ENCODE measurements at regions not wholly inside any gene's neighbourhood (a gene's known extent, or its start where the extent isn't known, plus 50 kb on each side); places are given as distances from the start of the nearest gene placed in this dataset.

DNA sequence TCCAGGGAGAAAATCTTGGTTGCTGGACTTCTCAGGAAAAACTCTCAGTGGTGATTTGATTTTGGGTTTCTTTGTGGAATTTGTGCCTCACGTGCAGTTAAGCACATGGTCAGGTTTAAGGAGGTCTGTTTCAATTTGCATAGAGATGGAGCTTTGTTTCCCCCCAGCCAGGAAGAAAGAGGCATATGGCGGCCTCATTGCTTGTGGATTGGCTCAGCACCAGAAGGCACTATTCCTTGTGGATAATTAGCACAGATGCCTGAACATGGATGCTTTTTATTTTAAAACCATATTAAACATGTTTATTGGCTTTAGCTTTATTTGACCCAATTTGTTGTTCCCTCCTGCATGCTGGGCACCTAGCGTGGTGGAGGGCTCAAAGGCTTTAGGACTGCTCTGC lies 125.1 kb upstream of the RGMA start:
- Histone ChIP-seq H2BK120ac (ENCODE audit: low read depth, low read length) (no peak overlapping the region), H4K91ac (ENCODE audit: insufficient read depth, low read depth, low read length) (no peak overlapping the region), H3K18ac (ENCODE audit: low read depth, low read length) (no peak overlapping the region), H3K27ac (ENCODE audit: insufficient read depth, low read length) (no peak overlapping the region), H2BK20ac (ENCODE audit: low read depth, low read length) (no peak overlapping the region), H3K4me3 (ENCODE audit: insufficient read depth, low read depth, low read length) (no peak overlapping the region), H2AK5ac (ENCODE audit: low read depth, low read length) (no peak overlapping the region), H3K4me1 (ENCODE audit: control insufficient read depth, insufficient read depth, low read length) (no peaks in the 10 kb centered on the region), H2BK15ac (ENCODE audit: low read depth, low read length) (no peak overlapping the region), H3K56ac (ENCODE audit: extremely low read depth, insufficient read depth, low read length) (no peak overlapping the region), H2AFZ (replicated peaks; ENCODE audit: low read length, poor library complexity) (no peak overlapping the region), H4K5ac (ENCODE audit: low read depth, low read length) (no peak overlapping the region), H3K23ac (ENCODE audit: low read depth, low read length) (no peak overlapping the region), H4K20me1 (ENCODE audit: insufficient read depth, low read length) (no peaks in the 10 kb centered on the region), H3K9me3 (ENCODE audit: control insufficient read depth, insufficient read depth, low read length) (peaks cover 32% of the 10 kb centered on the region), H3K36me3 (ENCODE audit: control insufficient read depth, insufficient read depth, low read length) (no peaks in the 10 kb centered on the region), H3K4ac (ENCODE audit: low read depth, low read length) (no peak overlapping the region), H3K4me2 (ENCODE audit: low read depth, low read length) (no peak overlapping the region), H2BK5ac (ENCODE audit: low read depth, low read length, poor library complexity, severe bottlenecking) (no peak overlapping the region), H4K8ac (ENCODE audit: low read depth in 2 of 2, low read length in 2 of 2) (no peak overlapping the region), H3K9me1 (ENCODE audit: insufficient read depth, low read length) (no peaks in the 10 kb centered on the region), H3K14ac (replicated peaks; ENCODE audit: low read depth, low read length) (no peak overlapping the region), H3K79me1 (ENCODE audit: low read depth in 1 of 2, low read length in 2 of 2) (no peaks in the 10 kb centered on the region), H2AK9ac (replicated peaks; ENCODE audit: low read depth, low read length, poor library complexity) (no peak overlapping the region), H3K27me3 (ENCODE audit: control insufficient read depth, insufficient read depth, low read length) (no peaks in the 10 kb centered on the region), H3K9ac (ENCODE audit: low read depth, low read length) (no peak overlapping the region)
- TF ChIP-seq MAZ (IDR thresholded peaks at IDR 0.05; ENCODE audit: borderline replicate concordance, low read depth, low read length) (no peak), FOS (IDR thresholded peaks at IDR 0.05; ENCODE audit: low read depth, low read length) (no peak), SMC3 (IDR thresholded peaks at IDR 0.05; ENCODE audit: low read depth, low read length) (no peak)
- TF ChIP-seq, protein P1, sequence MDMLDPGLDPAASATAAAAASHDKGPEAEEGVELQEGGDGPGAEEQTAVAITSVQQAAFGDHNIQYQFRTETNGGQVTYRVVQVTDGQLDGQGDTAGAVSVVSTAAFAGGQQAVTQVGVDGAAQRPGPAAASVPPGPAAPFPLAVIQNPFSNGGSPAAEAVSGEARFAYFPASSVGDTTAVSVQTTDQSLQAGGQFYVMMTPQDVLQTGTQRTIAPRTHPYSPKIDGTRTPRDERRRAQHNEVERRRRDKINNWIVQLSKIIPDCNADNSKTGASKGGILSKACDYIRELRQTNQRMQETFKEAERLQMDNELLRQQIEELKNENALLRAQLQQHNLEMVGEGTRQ (IDR thresholded peaks at IDR 0.05; ENCODE audit: low read depth, low read length): no peak
- DNase-seq (no peak), ATAC-seq (ENCODE audit: low read depth) (no peak)
- CTCF ChIA-PET: no interaction called here
- POLR2A ChIA-PET (ENCODE audit: unreplicated experiment): no interaction called here
- dilution Hi-C loops (cut with HindIII; ENCODE audit: low sequenced_read_pairs, unreplicated experiment): no loop called here
- intact Hi-C loops (cut with micrococcal nuclease): no loop called here
- BruUV-seq (replicated peaks): no TSS peak
- WGBS, 2 experiments (ENCODE audit: extremely low coverage in 2 of 2, insufficient read length in 1 of 2): 50% methylated on average over 1 of the region's 3 CpGs; no CpG with 5 or more reads in 1 of the 2 experiments
- in situ Hi-C loops (cut with MboI; ENCODE audit: low sequenced_read_pairs): no loop called here
